ENCODE measurements at regions not wholly inside any gene's neighbourhood (a gene's known extent, or its start where the extent isn't known, plus 50 kb on each side); places are given as distances from the start of the nearest gene placed in this dataset.
A peak's percentile ranks its signal among the peaks of the same experiment; 100 is the strongest.

DNA sequence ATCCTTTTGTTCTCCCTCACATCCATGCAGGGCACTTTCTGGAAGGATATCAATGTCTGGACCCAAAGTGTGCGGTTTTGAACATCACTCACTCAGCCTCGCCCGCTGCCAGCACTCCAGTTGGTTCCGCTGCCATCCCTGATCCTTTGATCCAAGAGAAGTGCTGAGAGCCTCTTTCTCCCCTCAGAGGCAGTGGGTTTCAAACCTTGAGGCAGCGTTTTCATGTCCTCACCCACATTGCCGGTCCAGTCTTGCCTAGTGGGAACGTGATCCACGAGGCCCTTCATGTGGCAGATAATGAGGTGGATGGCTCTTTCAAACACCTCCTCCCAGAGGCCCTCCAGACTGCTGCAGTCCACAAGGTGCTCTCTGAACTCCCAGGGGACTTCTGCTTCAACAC is 122.2 kb downstream of the ACTL8 start:
- no peak for DNase-seq

DNA sequence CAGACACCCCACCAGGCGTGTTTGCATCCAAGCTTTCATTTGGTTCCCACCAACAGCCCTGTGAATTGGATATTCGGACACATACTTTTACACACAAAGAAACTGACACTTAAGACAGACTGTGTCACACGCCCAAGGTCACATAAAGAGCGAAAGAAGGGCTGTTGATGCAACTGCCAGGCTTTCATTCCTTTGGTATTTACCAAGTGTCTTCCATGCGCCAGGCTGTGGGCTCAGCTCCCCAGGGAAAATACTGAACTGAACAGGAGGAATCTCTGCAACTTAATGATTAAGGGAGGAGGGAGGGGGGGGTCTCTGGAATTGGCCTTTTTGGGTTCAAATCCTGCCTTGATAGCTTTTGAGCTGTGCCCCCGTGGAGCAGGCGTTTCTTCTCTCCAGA is 122.8 kb downstream of the ACTL8 start:
- no peak for DNase-seq

DNA sequence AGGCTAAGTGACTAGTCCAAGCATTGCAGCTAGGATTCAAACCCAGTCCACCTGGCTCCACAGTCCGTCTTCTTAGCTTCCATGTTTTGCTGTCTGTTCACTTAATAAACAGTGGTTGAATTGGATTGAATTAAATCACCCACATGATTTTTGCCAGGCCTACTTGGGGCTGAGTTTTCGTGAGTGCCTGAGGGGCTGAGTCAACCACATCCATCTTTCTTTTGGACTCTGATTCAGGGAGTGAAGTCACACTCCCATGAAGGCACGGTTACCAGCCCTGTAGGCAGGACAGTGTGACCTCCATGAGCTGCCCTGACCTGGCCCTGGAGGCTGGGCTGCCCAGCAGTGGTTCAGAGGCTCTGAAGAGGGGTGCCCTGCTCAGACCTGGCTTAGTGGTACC is 123.7 kb downstream of the ACTL8 start:
- DNase-seq: no peak

DNA sequence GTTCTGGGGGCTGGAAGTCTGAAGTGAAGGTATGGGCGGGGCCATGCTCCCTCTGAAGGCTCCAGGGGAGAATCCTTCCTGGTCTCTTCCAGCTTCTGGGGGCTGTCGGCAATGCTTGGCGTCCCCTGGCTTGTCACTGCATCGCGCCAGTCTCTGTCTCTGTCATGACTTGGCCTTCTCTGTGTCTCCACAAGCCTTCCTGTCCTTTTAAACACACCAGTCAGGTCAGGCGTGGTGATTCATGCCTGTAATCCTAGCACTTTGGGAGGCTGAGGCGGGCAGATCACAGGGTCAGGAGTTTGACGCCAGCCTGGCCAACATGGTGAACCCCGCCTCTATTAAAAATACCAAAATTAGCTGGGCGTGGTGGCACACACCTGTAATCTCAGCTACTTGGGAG is 125.3 kb downstream of the ACTL8 start:
- DNase-seq: no peak

DNA sequence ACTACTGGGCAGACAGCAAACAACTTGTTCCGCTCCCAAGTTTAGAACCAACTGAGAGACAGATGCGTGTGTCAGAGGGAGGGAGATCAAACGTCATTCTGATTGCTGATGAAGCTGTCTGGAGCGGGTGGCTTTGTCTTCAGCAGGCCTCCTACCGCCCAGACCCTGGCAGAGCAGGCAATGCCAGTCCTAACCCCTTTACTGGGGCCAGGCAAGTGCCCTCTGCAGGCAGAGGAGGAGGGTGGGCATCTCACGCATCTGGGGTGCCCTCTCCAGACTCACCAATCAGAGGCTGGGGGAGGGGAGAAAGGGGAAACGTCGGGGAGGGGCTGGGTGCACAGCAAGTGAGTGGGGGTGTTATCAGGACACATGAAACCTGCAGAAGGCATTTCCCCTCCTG is 126.6 kb downstream of the ACTL8 start:
- no peak for DNase-seq

DNA sequence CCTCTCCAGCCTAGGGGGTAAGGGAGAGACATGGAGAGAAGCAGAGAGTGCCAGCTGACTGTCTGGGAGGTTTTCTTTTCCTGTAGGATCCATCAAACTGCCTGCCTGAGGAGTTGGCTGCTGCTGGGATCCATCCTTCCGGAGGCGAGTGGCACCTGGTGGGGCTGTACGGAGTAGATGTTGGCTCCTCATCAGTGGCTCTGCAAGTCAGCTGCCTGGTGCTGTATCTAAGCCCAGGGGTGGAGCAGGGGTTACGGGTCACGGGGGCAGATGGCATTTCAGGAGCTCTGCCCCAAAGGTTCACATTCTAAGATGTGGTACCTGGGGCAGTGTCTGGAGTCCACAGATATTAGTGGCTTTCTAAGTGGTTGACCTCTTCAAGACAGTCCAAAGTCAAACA is 128.0 kb downstream of the ACTL8 start:
- no peak for DNase-seq

DNA sequence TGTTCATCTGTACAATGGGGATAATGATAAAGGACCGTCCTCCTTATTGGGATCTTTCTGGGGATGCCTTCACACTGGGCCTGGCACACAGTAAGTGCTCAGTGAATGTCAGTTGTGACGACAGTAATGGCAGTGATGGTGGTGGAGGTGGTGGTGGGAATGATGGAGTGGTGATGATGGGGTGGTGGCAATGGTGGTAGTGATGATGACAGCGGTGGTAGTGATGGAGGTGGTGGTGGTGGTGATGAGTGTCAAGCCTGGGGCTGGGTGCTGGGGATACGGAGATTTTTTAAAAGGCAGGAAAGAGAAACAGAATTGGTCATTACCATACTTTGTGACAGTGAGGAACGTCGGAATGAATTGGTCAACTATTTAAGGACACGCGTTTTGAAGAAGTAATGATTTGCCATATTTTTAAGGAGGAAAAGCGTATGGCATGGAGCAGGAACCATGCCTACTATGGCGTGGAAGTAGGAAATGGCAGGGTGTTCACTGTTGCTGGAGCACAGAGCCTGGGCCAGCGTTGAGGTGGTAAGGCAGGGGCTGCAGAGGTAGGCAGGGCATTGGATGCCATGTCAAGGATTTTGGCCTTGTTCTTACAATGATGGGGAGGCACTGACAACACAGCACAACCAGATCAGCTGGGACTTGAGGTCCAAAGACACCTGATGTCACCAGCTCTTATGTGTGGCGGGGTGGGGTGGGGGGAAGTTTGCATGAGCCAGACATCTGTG is 128.7 kb downstream of the ACTL8 start:
- DNase-seq: no peak

DNA sequence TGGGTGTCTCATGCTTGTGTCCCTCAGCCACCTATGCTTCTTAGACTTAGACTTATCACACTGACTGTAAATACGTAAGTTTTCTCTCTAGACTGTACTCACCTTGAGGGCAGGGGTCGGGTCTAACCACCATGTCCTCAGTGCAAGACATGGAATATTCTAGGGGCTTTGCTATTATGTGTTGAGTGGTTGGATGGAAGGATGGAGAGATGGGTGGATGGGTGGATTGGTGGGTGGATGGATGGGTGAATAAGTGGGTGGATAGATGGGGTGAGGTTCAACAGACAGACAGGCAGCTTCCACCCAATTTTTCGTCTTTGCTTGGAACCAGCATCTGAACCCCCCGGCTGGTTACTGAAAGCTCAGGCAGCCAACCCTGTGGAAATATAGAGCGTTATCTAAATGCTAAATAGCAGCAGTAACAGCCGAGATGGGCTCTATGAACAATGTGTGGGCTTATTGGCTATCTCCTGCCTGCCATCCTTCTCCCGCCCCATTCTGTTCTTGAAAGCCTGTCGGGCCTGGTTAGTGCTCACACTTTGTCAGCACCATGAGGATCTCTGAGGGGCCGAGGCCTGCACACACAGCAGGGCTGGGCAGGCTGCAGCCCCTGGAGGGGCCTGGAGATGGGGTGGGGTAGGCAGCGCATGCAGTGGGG is 130.7 kb downstream of the ACTL8 start:
- no peak for DNase-seq

DNA sequence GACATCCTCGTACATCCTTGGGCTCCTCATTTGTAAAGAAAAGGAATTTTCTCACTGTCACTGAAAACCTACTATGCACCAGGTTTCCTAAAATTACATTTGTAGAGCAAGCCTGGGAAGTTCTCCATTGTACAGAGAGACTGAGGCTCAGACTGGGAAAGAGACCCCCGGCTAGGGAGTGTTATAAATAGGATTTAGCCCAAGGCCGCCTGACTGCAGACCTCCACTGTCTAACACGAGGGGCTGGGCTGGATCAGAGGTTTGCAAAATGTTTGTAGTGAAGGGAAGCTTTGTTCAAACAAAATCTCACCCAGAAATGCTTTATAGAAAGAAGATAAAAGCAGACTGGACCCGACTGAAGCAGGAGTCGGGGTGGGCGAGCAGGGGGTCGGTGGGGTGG is 131.3 kb downstream of the ACTL8 start:
- DNase-seq: no peak

DNA sequence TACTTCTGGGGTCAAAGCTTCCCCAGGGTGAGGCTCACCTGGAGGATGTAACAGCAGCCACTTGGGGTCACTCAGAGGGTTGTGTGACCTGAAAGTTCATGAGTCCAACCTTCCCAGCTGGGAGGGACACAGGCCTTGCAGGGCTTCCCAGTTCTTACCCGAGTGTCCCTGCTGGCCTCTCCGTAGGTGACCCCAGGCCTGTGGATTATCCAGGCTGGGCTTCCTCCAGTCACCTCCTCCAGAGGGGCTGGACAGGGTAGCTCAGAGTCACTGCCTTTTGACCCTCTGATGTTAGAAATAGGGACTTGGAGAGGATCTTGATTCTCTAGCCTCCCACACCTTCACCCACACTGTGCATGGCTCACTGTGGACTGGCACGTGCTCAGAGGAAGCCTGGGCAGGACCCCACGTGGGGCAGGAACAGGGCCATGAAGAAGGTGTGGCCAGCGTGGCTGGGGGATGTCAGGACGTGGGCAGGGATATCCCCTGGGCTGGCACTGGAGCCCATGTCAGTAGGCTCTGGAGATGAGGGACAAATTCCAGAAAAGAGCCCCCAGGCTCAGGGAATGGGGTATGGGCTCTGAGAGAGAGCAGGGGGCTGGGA is 131.8 kb downstream of the ACTL8 start:
- DNase-seq: no peak

DNA sequence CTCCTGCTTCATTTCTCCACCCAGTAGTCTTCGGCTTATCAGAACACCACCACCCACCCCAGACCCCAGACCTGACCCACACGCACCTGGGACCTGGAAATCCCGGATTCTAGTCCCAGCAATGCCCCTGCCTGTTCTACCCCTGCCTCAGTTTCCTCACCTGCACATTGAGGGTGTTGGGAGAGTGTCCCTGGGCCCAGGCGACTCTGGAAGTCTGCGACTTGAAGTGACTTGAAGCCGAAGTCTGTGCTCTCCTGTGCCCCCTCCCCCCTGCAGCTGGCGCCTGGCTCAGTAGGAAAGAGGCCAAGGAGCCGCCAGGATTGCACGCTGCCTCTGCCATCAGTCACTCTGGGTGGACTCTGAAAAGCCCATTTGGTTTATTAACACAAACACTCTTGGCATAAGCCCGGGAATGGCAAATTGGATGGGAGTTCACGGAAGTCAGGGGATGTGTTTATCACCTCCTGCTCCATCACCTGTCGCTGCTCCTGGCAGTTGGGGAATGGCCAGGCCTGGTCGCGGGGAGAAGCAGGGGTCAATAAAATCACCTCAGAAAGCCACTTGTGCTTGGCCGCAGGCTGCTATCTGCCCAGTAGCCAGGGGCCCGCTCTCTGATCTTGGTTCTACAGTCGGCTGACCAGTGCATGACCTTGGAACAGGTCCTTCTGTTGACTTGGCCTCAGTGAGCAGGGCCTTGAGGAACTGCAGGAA is 132.7 kb downstream of the ACTL8 start:
- DNase-seq: peak; percentile 92

DNA sequence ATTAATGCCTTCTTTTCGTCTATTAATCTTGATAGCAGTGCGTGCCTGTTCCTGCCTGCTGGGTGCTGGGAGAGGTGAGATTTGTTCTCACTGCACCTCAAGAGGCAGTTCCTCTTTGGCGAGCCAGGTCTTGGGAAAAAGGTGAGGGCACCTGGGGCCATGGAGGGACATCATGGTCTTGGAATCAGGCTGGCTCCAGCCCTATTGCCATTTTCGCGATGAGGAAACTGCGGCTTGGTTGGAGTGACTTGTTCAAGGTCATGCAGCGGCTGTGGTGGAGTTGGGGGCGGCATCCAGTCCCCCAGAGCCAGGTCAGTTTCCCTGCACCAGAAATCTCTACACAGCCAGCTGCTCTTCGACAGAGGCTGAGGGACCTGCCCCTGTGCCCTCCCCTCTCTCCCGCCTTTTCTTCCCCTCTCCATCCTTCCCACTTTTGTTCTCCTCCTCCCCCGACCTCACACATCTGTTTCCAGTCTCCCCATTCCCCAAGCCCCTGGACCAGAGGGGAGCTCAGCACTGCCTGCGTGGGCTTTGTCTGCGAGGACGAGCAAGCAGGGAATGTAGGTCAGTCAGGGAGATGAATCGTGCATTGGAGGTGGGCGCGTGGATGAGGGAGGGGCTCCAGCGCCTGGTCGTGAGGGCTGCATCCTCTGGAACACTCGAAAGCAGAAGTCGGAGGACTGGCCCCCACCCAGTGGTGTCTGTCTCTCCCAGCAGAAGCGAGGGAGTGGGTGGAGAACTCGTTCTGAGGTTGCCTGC is 135.1 kb downstream of the ACTL8 start:
- no peak for DNase-seq

DNA sequence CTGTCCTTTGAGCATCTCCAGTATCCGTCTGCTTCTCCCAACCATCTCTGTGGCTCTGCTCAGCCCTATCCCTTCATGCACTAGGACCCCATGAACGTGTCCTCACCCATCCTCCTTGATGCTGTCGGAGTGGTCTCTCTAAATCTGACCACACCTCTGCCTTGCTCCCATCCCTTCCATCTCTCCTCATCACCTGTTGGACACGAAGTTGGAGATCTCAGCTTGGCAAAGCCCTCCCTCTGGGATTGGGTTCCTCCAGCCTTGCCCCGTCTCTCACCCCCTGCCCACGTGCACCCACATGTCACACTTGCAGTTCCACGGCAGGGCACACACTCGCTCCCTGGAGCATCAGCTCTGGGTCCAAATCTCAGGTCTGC is 135.7 kb downstream of the ACTL8 start:
- no peak for DNase-seq

DNA sequence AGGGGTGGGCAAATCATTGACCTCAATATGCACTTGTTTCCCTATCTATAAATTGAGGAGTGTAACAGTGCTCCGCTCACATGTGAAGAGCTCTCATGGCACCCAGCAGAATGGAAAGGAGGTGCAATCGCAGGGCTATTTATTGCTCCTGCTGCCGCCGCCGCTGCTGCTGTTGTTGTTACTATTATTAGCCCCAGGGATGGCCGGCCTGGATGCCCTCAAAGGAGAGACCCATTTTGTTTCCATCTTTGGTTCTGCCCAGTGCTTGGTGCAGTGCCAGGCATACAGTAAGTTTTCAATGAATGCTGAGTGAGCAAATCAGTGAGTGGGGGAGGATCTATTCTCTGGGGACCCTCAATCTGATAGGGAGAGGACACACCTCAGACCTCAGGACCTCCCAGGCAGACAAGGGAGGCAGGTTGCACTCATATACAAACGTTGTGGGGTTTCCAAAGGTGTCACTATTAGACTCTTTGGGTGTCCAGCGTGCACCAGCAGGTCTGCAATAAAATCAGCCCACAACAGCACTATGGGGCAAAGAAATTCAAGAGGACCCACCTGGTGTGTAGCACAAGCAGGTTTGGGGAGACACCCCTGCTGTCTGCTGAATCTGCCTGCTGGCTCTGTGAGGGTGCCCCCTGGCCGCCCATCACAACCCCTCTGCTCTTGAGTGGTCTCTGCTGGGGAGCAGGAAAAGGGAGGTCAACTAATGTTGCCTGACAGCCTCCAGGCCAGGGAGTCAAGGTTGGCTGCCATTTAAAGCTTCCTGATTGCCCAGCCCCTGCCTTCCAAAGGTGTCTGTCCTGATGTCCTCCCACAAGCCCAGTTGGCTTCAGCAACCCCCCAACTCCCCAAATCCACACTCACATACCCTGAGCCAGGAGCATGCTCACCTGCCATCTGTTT is 136.3 kb downstream of the ACTL8 start:
- DNase-seq: no peak

DNA sequence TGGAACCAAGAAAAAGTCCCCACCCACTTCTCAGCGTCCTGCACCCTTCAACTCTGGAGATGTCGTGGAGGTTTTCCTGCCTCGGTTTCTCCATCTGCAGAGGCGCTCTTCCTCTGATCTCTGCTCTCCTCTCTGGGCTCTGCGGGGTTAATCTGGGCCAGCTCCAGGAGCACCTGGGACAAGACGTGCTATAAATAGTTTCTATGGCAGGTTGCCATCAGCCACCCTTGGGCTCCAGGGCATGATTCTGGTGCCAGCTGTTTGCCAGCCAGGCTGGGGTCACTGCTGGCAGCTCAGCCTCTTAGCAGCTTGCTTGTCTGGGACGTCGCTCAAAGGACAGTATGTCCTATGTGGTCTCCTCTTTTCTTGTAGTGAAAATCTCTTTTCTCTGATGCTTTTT is 137.1 kb downstream of the ACTL8 start:
- DNase-seq: peak; percentile 81

DNA sequence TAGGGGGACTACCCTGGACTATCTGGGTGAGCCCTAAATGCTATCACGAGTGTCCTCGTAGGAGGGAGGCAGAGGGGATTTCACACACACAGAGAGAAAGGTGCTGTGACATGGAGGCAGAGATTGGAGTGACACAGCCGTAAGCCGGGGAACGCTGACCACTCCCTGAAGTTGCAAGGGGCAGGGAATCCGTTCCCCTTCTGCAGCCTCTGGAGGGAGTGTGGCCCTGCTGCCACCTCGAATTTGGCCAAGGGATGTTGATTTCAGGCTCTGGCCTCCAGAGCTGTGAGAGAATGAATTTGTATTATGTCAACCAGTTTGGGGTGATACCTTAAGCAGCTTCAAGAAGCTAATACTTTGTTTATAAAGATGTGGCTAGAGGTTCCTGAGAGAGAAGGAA is 137.7 kb downstream of the ACTL8 start:
- DNase-seq: no peak

DNA sequence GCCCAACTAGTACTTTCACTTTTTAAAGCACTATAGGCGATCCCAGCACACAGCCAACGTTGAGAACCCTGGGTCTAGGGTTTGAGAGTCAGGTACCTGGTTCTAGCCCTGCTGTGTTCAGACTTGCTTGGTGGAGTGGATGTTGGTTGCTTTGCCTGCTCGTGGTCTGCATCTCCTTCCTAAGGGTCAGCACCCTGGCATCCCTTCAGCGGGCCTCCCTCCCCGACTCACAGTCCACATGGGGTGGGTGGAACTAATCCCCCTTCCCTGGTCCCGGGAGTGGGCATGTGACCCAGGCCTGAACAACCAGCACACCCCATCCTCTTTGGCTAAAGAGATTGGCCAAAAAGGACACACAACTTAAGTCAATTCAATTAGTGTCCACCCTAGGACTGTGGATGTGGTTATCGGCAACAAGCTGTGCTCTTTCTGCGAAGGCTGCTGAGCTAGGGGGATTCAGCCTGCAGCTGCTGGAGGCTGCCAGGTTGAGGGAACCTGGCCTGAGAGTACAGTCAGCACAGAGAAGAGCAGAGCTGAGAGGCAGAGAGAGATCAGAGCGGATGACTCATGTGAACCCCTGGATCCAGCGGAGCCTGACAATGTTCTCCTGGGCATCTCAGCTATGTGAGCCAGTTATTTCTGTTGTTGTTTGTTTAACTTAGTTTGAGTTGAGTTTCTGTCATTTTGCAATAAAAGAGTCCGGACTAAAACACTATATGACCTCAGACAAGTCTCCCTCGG is 138.9 kb downstream of the ACTL8 start:
- DNase-seq: no peak

DNA sequence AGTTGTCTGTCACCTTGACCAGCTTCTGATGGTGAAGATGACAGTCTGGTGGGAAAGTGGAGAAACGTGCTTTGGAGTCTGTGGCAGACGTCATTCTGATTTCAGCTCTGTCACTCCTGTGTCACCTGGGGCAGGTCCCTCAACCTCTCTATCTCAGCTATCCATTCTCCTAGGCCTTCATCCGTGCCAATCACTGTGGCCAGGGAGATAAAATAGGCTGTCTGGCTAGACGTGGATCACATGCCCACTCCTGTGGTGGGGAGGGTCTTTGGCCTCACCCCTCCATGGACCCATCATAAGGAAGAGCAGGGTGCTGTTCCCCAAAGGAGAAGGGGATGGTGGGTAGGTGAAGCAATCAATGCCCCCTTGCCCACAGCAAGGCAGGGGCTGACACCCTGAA is 140.3 kb downstream of the ACTL8 start:
- no peak for DNase-seq

DNA sequence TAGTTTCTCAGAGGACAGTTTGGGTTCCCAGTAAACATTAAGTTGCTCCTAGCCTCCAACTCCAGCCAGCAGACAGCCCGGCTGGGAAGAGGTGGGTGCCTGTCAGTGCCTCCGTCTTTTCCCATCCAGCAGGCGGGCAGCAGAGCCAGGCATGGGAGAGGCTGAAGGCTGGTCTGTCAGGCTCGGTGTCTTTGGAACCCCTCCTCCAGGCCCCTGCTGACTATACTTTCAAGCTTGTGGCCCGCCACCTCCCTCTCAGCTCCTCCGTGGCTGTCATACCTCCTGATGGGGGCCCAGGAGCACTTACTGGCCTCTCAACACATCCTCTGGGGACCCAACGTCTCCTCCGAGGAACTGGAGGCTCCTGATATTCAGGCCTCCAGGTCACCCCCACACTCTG is 140.9 kb downstream of the ACTL8 start:
- DNase-seq: no peak

DNA sequence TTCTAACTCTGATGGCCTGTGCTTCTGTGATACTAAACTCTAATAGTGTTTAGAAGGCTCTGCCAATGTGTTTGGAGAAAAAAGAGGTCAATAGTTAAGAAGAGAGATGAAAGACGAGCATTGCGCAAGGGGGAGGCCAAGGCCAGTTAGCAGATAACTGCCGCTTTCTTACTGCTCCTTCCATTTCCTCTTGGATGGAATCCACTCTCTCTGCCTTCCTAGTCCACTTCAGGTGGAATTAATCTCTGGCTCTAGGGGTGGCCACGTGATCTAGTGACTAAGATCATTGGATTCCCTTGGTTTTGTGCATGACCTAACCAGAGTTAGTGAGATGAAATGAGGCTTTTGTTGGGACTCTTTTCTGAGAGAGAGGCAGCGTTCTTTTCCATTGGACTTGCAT is 148.3 kb downstream of the ACTL8 start:
- no peak for DNase-seq

DNA sequence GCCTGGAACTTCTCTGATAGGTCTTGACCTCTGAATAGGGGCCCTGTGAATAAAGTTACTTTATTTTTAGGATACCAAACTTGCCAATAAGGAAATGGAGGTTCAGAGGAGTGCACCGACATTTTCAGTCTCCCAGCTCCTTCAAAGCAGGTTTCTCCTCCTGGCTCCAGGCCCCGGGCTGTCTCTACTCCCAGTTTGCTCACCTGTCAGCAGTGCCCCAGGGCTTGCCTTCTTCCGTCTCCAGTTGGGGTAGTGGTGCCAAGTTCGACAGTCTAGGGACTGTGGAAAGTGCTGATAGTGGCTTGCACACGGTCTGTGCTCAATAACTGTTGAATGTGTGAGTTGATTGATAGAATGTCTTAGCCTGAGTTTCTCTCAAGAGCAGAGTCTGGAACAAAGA is 149.2 kb downstream of the ACTL8 start:
- no peak for DNase-seq
